ENCODE measurements at regions not wholly inside any gene's neighbourhood (a gene's known extent, or its start where the extent isn't known, plus 50 kb on each side); places are given as distances from the start of the nearest gene placed in this dataset.

DNA sequence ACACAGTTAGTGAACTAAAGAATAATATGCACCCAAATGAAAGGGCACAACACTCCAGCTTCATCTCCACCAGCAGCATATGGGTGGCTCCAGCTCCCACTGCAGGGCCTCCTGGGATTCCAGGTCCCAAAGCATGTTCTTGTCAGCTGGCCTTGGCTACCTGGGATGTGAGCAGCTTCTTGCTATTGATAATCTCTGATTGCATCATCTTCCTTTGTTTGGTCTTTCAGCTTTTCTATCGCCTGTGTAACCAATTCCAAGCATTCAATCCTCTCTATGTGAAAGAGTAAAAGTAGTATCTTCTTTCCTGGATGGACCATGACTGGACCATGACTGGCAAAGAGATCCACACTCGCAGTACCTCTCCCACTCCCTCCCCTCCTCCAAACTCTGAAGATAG, 333.9 kb upstream of the GLI3 start:
- Histone ChIP-seq H2AFZ (ENCODE audit: low read depth, low read length, poor library complexity, severe bottlenecking) (no peak overlapping the region), H3K4me2 (ENCODE audit: low read length) (no peak overlapping the region), H3K79me2 (ENCODE audit: insufficient read depth, low read length) (no peaks in the 10 kb centered on the region), H3K9me3 (ENCODE audit: control insufficient read depth in 1 of 2, insufficient read depth in 1 of 2, low read depth in 1 of 2, low read length in 2 of 2) (no peaks in the 10 kb centered on the region), H3K4me1 (ENCODE audit: control insufficient read depth in 1 of 2, insufficient read depth in 2 of 2, low read length in 2 of 2) (no peaks in the 10 kb centered on the region), H3K4me3 (replicated peaks in 1 of 2; ENCODE audit: low read depth in 1 of 2, low read length in 2 of 2) (no peak overlapping the region), H3K36me3 (ENCODE audit: control insufficient read depth in 1 of 2, insufficient read depth in 2 of 2, low read length in 2 of 2) (no peaks in the 10 kb centered on the region), H3K9me2 (ENCODE audit: insufficient read depth) (no peaks in the 10 kb centered on the region), H3K9ac (ENCODE audit: low read length) (no peak overlapping the region), H3K27me3 (ENCODE audit: insufficient read depth, low read length) (no peaks in the 10 kb centered on the region), H4K20me1 (ENCODE audit: insufficient read depth) (no peaks in the 10 kb centered on the region), H3K27ac (ENCODE audit: low read depth, low read length) (no peak overlapping the region)
- no peak for ATAC-seq
- RAD21 ChIA-PET (ENCODE audit: low non-redundant PET in 1 of 2, low total read pairs in 2 of 2, uncharacterized antibody in 2 of 2, unreplicated experiment in 2 of 2) = no interaction called here
- TF ChIP-seq, protein P1, sequence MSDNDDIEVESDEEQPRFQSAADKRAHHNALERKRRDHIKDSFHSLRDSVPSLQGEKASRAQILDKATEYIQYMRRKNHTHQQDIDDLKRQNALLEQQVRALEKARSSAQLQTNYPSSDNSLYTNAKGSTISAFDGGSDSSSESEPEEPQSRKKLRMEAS (IDR thresholded peaks at IDR 0.05) = no peak
- no peak for TF ChIP-seq CBX3 (IDR thresholded peaks at IDR 0.05; ENCODE audit: low read depth)
- no peak for TF ChIP-seq ELF1 (IDR thresholded peaks at IDR 0.05; ENCODE audit: borderline replicate concordance, low read depth)
- no peak for TF ChIP-seq FOSL1 (IDR thresholded peaks at IDR 0.05; ENCODE audit: low read depth)
- no peak for TF ChIP-seq SIN3A (IDR thresholded peaks at IDR 0.05; ENCODE audit: low read depth)
- TF ChIP-seq EZH2 (IDR thresholded peaks at IDR 0.05) = no peak
- no peak for TF ChIP-seq SP1 (IDR thresholded peaks at IDR 0.05; ENCODE audit: low read depth)
- no peak for TF ChIP-seq POLR2AphosphoS5 (IDR thresholded peaks at IDR 0.05; ENCODE audit: low read depth, low read length)
- TF ChIP-seq CEBPB (IDR thresholded peaks at IDR 0.05; ENCODE audit: low read depth) = no peak
- TF ChIP-seq, protein P2, sequence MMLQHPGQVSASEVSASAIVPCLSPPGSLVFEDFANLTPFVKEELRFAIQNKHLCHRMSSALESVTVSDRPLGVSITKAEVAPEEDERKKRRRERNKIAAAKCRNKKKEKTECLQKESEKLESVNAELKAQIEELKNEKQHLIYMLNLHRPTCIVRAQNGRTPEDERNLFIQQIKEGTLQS (IDR thresholded peaks at IDR 0.05) = no peak
- no peak for TF ChIP-seq EZH2phosphoT487 (IDR thresholded peaks at IDR 0.05; ENCODE audit: borderline replicate concordance)
- no peak for TF ChIP-seq ZFX (IDR thresholded peaks at IDR 0.05)
- TF ChIP-seq ZNF274 (IDR thresholded peaks at IDR 0.05; ENCODE audit: low read depth, low read length) = no peak
- TF ChIP-seq JUND (IDR thresholded peaks at IDR 0.05) = no peak
- DNase-seq (ENCODE audit: low read depth, low spot score) = no peak
- CTCF ChIA-PET = no interaction called here
- intact Hi-C loops (cut with micrococcal nuclease) = no loop called here
- BruUV-seq (replicated peaks) = no TSS peak
- POLR2A ChIA-PET = no interaction called here

DNA sequence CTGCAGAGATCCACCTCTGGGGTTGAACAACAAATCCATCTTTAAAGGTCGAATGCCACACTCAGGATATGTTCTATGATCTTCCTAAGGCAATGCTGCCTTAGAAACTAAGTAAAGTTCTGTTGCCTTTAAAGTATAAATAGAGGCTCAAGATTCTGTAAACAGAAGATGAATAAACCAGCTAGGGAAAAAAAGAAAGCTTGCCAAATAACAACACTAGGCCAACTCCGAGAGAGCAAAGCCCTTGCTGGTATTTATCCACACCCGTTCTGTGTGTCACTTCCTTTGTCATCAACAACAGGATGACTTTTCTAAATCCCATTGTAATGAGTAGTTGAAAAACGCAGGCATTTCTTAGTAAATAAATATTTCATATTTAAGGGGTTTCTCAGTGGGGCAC, 330.0 kb upstream of the GLI3 start:
- Histone ChIP-seq H2AFZ (ENCODE audit: low read depth, low read length, poor library complexity, severe bottlenecking) (no peak overlapping the region), H4K20me1 (ENCODE audit: insufficient read depth) (no peaks in the 10 kb centered on the region), H3K4me3 (replicated peaks in 1 of 2; ENCODE audit: low read depth in 1 of 2, low read length in 2 of 2) (no peak overlapping the region), H3K27me3 (ENCODE audit: insufficient read depth, low read length) (no peaks in the 10 kb centered on the region), H3K4me2 (ENCODE audit: low read length) (no peak overlapping the region), H3K36me3 (ENCODE audit: control insufficient read depth in 1 of 2, insufficient read depth in 2 of 2, low read length in 2 of 2) (no peaks in the 10 kb centered on the region), H3K27ac (ENCODE audit: low read depth, low read length) (no peak overlapping the region), H3K4me1 (ENCODE audit: control insufficient read depth in 1 of 2, insufficient read depth in 2 of 2, low read length in 2 of 2) (no peaks in the 10 kb centered on the region), H3K79me2 (ENCODE audit: insufficient read depth, low read length) (no peaks in the 10 kb centered on the region), H3K9ac (ENCODE audit: low read length) (no peak overlapping the region), H3K9me3 (ENCODE audit: control insufficient read depth in 1 of 2, insufficient read depth in 1 of 2, low read depth in 1 of 2, low read length in 2 of 2) (no peaks in the 10 kb centered on the region), H3K9me2 (ENCODE audit: insufficient read depth) (no peaks in the 10 kb centered on the region)
- RAD21 ChIA-PET (ENCODE audit: low non-redundant PET in 1 of 2, low total read pairs in 2 of 2, uncharacterized antibody in 2 of 2, unreplicated experiment in 2 of 2) = no interaction called here
- TF ChIP-seq, protein P2 (IDR thresholded peaks at IDR 0.05) = no peak
- TF ChIP-seq EZH2 (IDR thresholded peaks at IDR 0.05) (no peak), YY1 (IDR thresholded peaks at IDR 0.05; ENCODE audit: extremely low read depth, insufficient replicate concordance, low read depth, low read length) (no peak), RAD21 (IDR thresholded peaks at IDR 0.05; ENCODE audit: low read depth) (no peak), ZNF274 (IDR thresholded peaks at IDR 0.05; ENCODE audit: low read depth, low read length) (no peak), CEBPB (IDR thresholded peaks at IDR 0.05; ENCODE audit: low read depth) (no peak), CBX3 (IDR thresholded peaks at IDR 0.05; ENCODE audit: low read depth) (no peak), SP1 (IDR thresholded peaks at IDR 0.05; ENCODE audit: low read depth) (no peak), EZH2phosphoT487 (IDR thresholded peaks at IDR 0.05; ENCODE audit: borderline replicate concordance) (no peak), ELF1 (IDR thresholded peaks at IDR 0.05; ENCODE audit: borderline replicate concordance, low read depth) (no peak)
- TF ChIP-seq, protein P3, sequence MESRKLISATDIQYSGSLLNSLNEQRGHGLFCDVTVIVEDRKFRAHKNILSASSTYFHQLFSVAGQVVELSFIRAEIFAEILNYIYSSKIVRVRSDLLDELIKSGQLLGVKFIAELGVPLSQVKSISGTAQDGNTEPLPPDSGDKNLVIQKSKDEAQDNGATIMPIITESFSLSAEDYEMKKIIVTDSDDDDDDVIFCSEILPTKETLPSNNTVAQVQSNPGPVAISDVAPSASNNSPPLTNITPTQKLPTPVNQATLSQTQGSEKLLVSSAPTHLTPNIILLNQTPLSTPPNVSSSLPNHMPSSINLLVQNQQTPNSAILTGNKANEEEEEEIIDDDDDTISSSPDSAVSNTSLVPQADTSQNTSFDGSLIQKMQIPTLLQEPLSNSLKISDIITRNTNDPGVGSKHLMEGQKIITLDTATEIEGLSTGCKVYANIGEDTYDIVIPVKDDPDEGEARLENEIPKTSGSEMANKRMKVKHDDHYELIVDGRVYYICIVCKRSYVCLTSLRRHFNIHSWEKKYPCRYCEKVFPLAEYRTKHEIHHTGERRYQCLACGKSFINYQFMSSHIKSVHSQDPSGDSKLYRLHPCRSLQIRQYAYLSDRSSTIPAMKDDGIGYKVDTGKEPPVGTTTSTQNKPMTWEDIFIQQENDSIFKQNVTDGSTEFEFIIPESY (IDR thresholded peaks at IDR 0.05; ENCODE audit: extremely low read depth, insufficient replicate concordance, low read length) = no peak
- TF ChIP-seq, protein P1 (IDR thresholded peaks at IDR 0.05) = no peak
- DNase-seq (ENCODE audit: low read depth, low spot score) (no peak), ATAC-seq (no peak)
- no TSS peak for BruUV-seq (replicated peaks)
- POLR2A ChIA-PET = no interaction called here
- CTCF ChIA-PET = no interaction called here
- intact Hi-C loops (cut with micrococcal nuclease) = no loop called here
